Lung (tissue), 11 donors: ENCODE measurements at regions not wholly inside any gene's neighbourhood (a gene's known extent, or its start where the extent isn't known, plus 50 kb on each side); places are given as distances from the start of the nearest gene placed in this dataset.

Experiments used
- ATAC-seq: fragments of 200-7000 bp; cut with Tn5 transposase; one replicate; pipeline ENCODE4 v1.9.1; 2020; ENCODE audit warnings: moderate number of reproducible peaks; ENCODE audit not compliant: insufficient read depth, low FRiP score
- DNase-seq, 3 donors: peaks; one replicate each; pipeline ENCODE4 v3.0.0-alpha.2; 2013 to 2017
- H3K27ac ChIP-seq, 2 donors: one replicate each; pipeline ENCODE4 v1.5.1; 2013; ENCODE audit warnings: mild to moderate bottlenecking in 2 of 2, moderate library complexity in 2 of 2, control low read depth in 1 of 2, inconsistent platforms in 1 of 2, low read depth in 1 of 2, low read length in 1 of 2
- H3K27me3 ChIP-seq, 3 donors: one replicate each; pipeline ENCODE4 v1.5.1; 2013; ENCODE audit warnings: low read length in 2 of 3; ENCODE audit not compliant: control insufficient read depth in 3 of 3, insufficient read depth in 3 of 3
- H3K36me3 ChIP-seq, 4 donors: one replicate each; pipeline ENCODE4 v1.5.1; 2013; ENCODE audit warnings: low read length in 4 of 4, mild to moderate bottlenecking in 1 of 4, moderate library complexity in 1 of 4; ENCODE audit not compliant: control insufficient read depth in 4 of 4, insufficient read depth in 4 of 4
- H3K4me1 ChIP-seq, 5 donors: one replicate each; pipeline ENCODE4 v1.5.1; 2013; ENCODE audit warnings: low read length in 5 of 5, mild to moderate bottlenecking in 2 of 5, moderate library complexity in 1 of 5; ENCODE audit not compliant: control insufficient read depth in 5 of 5, insufficient read depth in 5 of 5
- H3K4me3 ChIP-seq: one replicate; pipeline ENCODE4 v1.5.1; 2013; ENCODE audit warnings: mild to moderate bottlenecking, control low read depth, moderate library complexity
- H3K9ac ChIP-seq, 2 donors: one replicate each; pipeline ENCODE4 v1.5.1; 2013; ENCODE audit warnings: low read length in 2 of 2, control low read depth in 1 of 2; ENCODE audit not compliant: insufficient read depth in 1 of 2
- H3K9me3 ChIP-seq, 4 donors: one replicate each; pipeline ENCODE4 v1.5.1; 2013; ENCODE audit warnings: low read length in 3 of 4, mild to moderate bottlenecking in 1 of 4, moderate library complexity in 1 of 4; ENCODE audit not compliant: control insufficient read depth in 4 of 4, insufficient read depth in 3 of 4
- CTCF ChIP-seq: IDR thresholded peaks from 2 replicates; pipeline ENCODE4 v1.5.1; 2012; ENCODE audit warnings: mild to moderate bottlenecking; ENCODE audit errors: control extremely low read depth, extremely low read depth
- WGBS, 2 donors: extraction: QIAGEN DNeasy Blood & Tissue Kit; methylation state at CpG; one replicate each; pipeline ENCODE4 v1.1.7; 2013; 5-methylcytosine and 5-hydroxymethylcytosine counted together
- donor health status: control.
- donor health status: control.
- donor health status: Bipolar disorder and iron deficiency.
- donor health status: healthy.
- donor health status: DM: yes; HTN: yes; CAD: no.

GRCh38 chr3:34275811-34276210 lies 477.4 kb downstream of the PDCD6IP start:
- no peak for ATAC-seq
- Histone ChIP-seq H3K27me3 (no peaks in the 10 kb centered on the region), H3K36me3 (no peaks in the 10 kb centered on the region), H3K4me3 (no peak overlapping the region), H3K9ac (no peak overlapping the region), H3K4me1 (no peaks in the 10 kb centered on the region), H3K9me3 (peaks cover 0 to 4% (median 0%) of the 10 kb centered on the region in 4 donors), H3K27ac (no peak overlapping the region)
- 63 to 76% methylated on average over 2 of the region's 2 CpGs for WGBS, 2 donors
- DNase-seq, result no peak
- no peak for TF ChIP-seq CTCF

- Histone ChIP-seq H3K4me1 (no peaks in the 10 kb centered on the region), H3K27ac (no peak overlapping the region), H3K9me3 (peaks cover 0 to 3% (median 0%) of the 10 kb centered on the region in 4 donors), H3K27me3 (no peaks in the 10 kb centered on the region), H3K4me3 (no peak overlapping the region), H3K36me3 (no peaks in the 10 kb centered on the region), H3K9ac (no peak overlapping the region)
- no peak for TF ChIP-seq CTCF
- DNase-seq (no peak), ATAC-seq (no peak)
Observed at GRCh38 chr3:34276342-34276741, 477.9 kb downstream of the PDCD6IP start.

- H3K27ac ChIP-seq, result no peak overlapping the region
- H3K4me3 ChIP-seq, result no peak overlapping the region
- H3K4me1 ChIP-seq, result peaks cover 0 to under 1% (median 0%) of the 10 kb centered on the region in 5 donors
- 64 to 72% methylated on average over 2 of the region's 2 CpGs for WGBS, 2 donors
- H3K27me3 ChIP-seq, result no peaks in the 10 kb centered on the region
- DNase-seq (no peak), ATAC-seq (no peak)
- H3K9ac ChIP-seq, result no peak overlapping the region
- no peaks in the 10 kb centered on the region for H3K36me3 ChIP-seq
- no peak for TF ChIP-seq CTCF
- H3K9me3 ChIP-seq, result peaks cover 0 to under 1% (median 0%) of the 10 kb centered on the region in 4 donors
Observed at GRCh38 chr3:34277110-34277509, 478.7 kb downstream of the PDCD6IP start.

GRCh38 chr3:34279901-34280300 lies 481.5 kb downstream of the PDCD6IP start:
- Histone ChIP-seq H3K27me3 (no peaks in the 10 kb centered on the region), H3K27ac (no peak overlapping the region), H3K9ac (no peak overlapping the region), H3K4me1 (peaks cover 0 to 23% (median 3%) of the 10 kb centered on the region in 5 donors), H3K9me3 (no peaks in the 10 kb centered on the region), H3K4me3 (no peak overlapping the region), H3K36me3 (no peaks in the 10 kb centered on the region)
- DNase-seq (no peak), ATAC-seq (no peak)
- no peak for TF ChIP-seq CTCF
- 75 to 79% methylated on average over 2 of the region's 2 CpGs for WGBS, 2 donors
